Activated CD4-positive, alpha-beta T cell treated with anti-CD3 and anti-CD28 coated beads, Interleukin-2, amount 10 ng/mL, durations not matched to agents 24 days and 14 days (primary cell): ENCODE measurements at regions not wholly inside any gene's neighbourhood (a gene's known extent, or its start where the extent isn't known, plus 50 kb on each side); places are given as distances from the start of the nearest gene placed in this dataset.
"Not testable (repeated sequence)": the region's sequence is repeated elsewhere in the genome, so short reads cannot be mapped to it uniquely, and the experiment has no call there.

Experiments
- DNase-seq: peaks from one replicate; pipeline ENCODE4 v3.0.0; 2022
- H3K27ac Mint-ChIP-seq: one replicate; pipeline ENCODE4 v1.8.0; 2022; ENCODE audit warnings: mild to moderate bottlenecking, mixed read lengths
- H3K27me3 Mint-ChIP-seq: one replicate; pipeline ENCODE4 v1.8.0; 2022; ENCODE audit warnings: mixed read lengths
- H3K36me3 Mint-ChIP-seq: one replicate; pipeline ENCODE4 v1.8.0; 2022; ENCODE audit warnings: low read depth, mild to moderate bottlenecking, mixed read lengths
- H3K4me1 Mint-ChIP-seq: one replicate; pipeline ENCODE4 v1.8.0; 2021; ENCODE audit warnings: mixed read lengths
- H3K4me3 Mint-ChIP-seq: one replicate; pipeline ENCODE4 v1.8.0; 2022; ENCODE audit warnings: mild to moderate bottlenecking, moderate library complexity, mixed read lengths
- H3K9me3 Mint-ChIP-seq: one replicate; pipeline ENCODE4 v1.8.0; 2021; ENCODE audit warnings: mixed read lengths
- intact Hi-C: fragments of 100-400 bp; cut with micrococcal nuclease; formaldehyde crosslinking; loops from one replicate; pipeline ENCODE4 v1.15.1; 2023

GRCh38 chr11:25816411-25816810 is 515.5 kb upstream of the ANO3 start:
- Mint-ChIP-seq H3K4me3 (no peak overlapping the region), H3K4me1 (no peaks in the 10 kb centered on the region), H3K36me3 (no peaks in the 10 kb centered on the region), H3K27me3 (no peaks in the 10 kb centered on the region), H3K9me3 (no peaks in the 10 kb centered on the region), H3K27ac (no peak overlapping the region)
- intact Hi-C loops, result no loop called here
- DNase-seq, result no peak

- no peak for DNase-seq
- no peaks in the 10 kb centered on the region for H3K36me3 Mint-ChIP-seq
- no peaks in the 10 kb centered on the region for H3K4me1 Mint-ChIP-seq
- no peaks in the 10 kb centered on the region for H3K27me3 Mint-ChIP-seq
- H3K9me3 Mint-ChIP-seq, result no peaks in the 10 kb centered on the region
- intact Hi-C loops, result no loop called here
- no peak overlapping the region for H3K27ac Mint-ChIP-seq
- H3K4me3 Mint-ChIP-seq, result no peak overlapping the region
These were observed 507.2 kb upstream of the ANO3 start for GRCh38 chr11:25824688-25825087.

- DNase-seq, H3K27ac Mint-ChIP-seq, H3K4me3 Mint-ChIP-seq, intact Hi-C loops, H3K9me3 Mint-ChIP-seq, H3K27me3 Mint-ChIP-seq, H3K36me3 Mint-ChIP-seq, H3K4me1 Mint-ChIP-seq: not testable (repeated sequence)
These were observed 500.4 kb upstream of the ANO3 start for GRCh38 chr11:25831485-25831884.

GRCh38 chr11:25838918-25839625 is 492.9 kb upstream of the ANO3 start:
- H3K9me3 Mint-ChIP-seq, result peaks cover 4% of the 10 kb centered on the region
- H3K27me3 Mint-ChIP-seq, result no peaks in the 10 kb centered on the region
- no peak overlapping the region for H3K27ac Mint-ChIP-seq
- intact Hi-C loops, result no loop called here
- H3K36me3 Mint-ChIP-seq, result no peaks in the 10 kb centered on the region
- no peak overlapping the region for H3K4me3 Mint-ChIP-seq
- no peaks in the 10 kb centered on the region for H3K4me1 Mint-ChIP-seq
- DNase-seq, result no peak

- Mint-ChIP-seq H3K36me3 (no peaks in the 10 kb centered on the region), H3K27me3 (no peaks in the 10 kb centered on the region), H3K4me1 (no peaks in the 10 kb centered on the region), H3K27ac (no peak overlapping the region), H3K4me3 (no peak overlapping the region), H3K9me3 (peaks cover 12% of the 10 kb centered on the region)
- no peak for DNase-seq
- intact Hi-C loops, result no loop called here
These were observed 487.1 kb upstream of the ANO3 start for GRCh38 chr11:25844811-25845210.

- H3K27ac Mint-ChIP-seq, result no peak overlapping the region
- H3K4me1 Mint-ChIP-seq, result no peaks in the 10 kb centered on the region
- H3K9me3 Mint-ChIP-seq, result no peaks in the 10 kb centered on the region
- no peaks in the 10 kb centered on the region for H3K27me3 Mint-ChIP-seq
- DNase-seq, result no peak
- H3K4me3 Mint-ChIP-seq, result no peak overlapping the region
- no peaks in the 10 kb centered on the region for H3K36me3 Mint-ChIP-seq
- intact Hi-C loops, result no loop called here
These were observed 476.0 kb upstream of the ANO3 start for GRCh38 chr11:25855916-25856315.

- Mint-ChIP-seq H3K4me1 (no peaks in the 10 kb centered on the region), H3K27me3 (no peaks in the 10 kb centered on the region), H3K36me3 (no peaks in the 10 kb centered on the region), H3K27ac (no peak overlapping the region), H3K4me3 (no peak overlapping the region), H3K9me3 (no peaks in the 10 kb centered on the region)
- no peak for DNase-seq
- intact Hi-C loops, result no loop called here
These were observed 472.2 kb upstream of the ANO3 start for GRCh38 chr11:25859776-25860175.

GRCh38 chr11:25860677-25861450 is 471.1 kb upstream of the ANO3 start:
- Mint-ChIP-seq H3K27me3 (no peaks in the 10 kb centered on the region), H3K9me3 (no peaks in the 10 kb centered on the region), H3K27ac (no peak overlapping the region), H3K4me1 (no peaks in the 10 kb centered on the region), H3K4me3 (no peak overlapping the region), H3K36me3 (no peaks in the 10 kb centered on the region)
- intact Hi-C loops, result no loop called here
- DNase-seq, result no peak

GRCh38 chr11:25862159-25862558 is 469.8 kb upstream of the ANO3 start:
- Mint-ChIP-seq H3K4me3 (no peak overlapping the region), H3K27me3 (no peaks in the 10 kb centered on the region), H3K4me1 (no peaks in the 10 kb centered on the region), H3K27ac (no peak overlapping the region), H3K36me3 (no peaks in the 10 kb centered on the region), H3K9me3 (no peaks in the 10 kb centered on the region)
- DNase-seq, result no peak
- intact Hi-C loops, result no loop called here

- Mint-ChIP-seq H3K4me1 (no peaks in the 10 kb centered on the region), H3K36me3 (no peaks in the 10 kb centered on the region), H3K4me3 (no peak overlapping the region)
These were observed 467.9 kb upstream of the ANO3 start for GRCh38 chr11:25863986-25864385.

GRCh38 chr11:25876456-25876965 is 455.4 kb upstream of the ANO3 start:
- H3K36me3 Mint-ChIP-seq, result no peaks in the 10 kb centered on the region

More at GRCh38 chr11:25863986-25864385, 467.9 kb upstream of the ANO3 start:
- intact Hi-C loops, result no loop called here
- no peak for DNase-seq
- H3K27ac Mint-ChIP-seq, result no peak overlapping the region
- H3K9me3 Mint-ChIP-seq, result peaks cover under 1% of the 10 kb centered on the region
- no peaks in the 10 kb centered on the region for H3K27me3 Mint-ChIP-seq

GRCh38 chr11:25886036-25886435 is 445.9 kb upstream of the ANO3 start:
- Mint-ChIP-seq H3K36me3 (no peaks in the 10 kb centered on the region), H3K27ac (no peak overlapping the region), H3K9me3 (peaks cover 14% of the 10 kb centered on the region), H3K4me1 (no peaks in the 10 kb centered on the region), H3K4me3 (no peak overlapping the region), H3K27me3 (no peaks in the 10 kb centered on the region)
- intact Hi-C loops, result no loop called here
- no peak for DNase-seq

More at GRCh38 chr11:25876456-25876965, 455.4 kb upstream of the ANO3 start:
- Mint-ChIP-seq H3K4me3 (no peak overlapping the region), H3K27me3 (no peaks in the 10 kb centered on the region), H3K4me1 (no peaks in the 10 kb centered on the region), H3K27ac (no peak overlapping the region), H3K9me3 (peaks cover 16% of the 10 kb centered on the region)
- no peak for DNase-seq
- intact Hi-C loops, result no loop called here

- intact Hi-C loops, result no loop called here
- Mint-ChIP-seq H3K36me3 (no peaks in the 10 kb centered on the region), H3K27ac (no peak overlapping the region), H3K9me3 (peaks cover 9% of the 10 kb centered on the region), H3K4me3 (no peak overlapping the region), H3K27me3 (no peaks in the 10 kb centered on the region), H3K4me1 (no peaks in the 10 kb centered on the region)
- DNase-seq, result no peak
These were observed 441.2 kb upstream of the ANO3 start for GRCh38 chr11:25890626-25891260.

- Mint-ChIP-seq H3K4me3 (no peak overlapping the region), H3K27ac (no peak overlapping the region)
- no peak for DNase-seq
These were observed 440.0 kb upstream of the ANO3 start for GRCh38 chr11:25891960-25892359.

More at GRCh38 chr11:25891960-25892359, 440.0 kb upstream of the ANO3 start:
- Mint-ChIP-seq H3K4me1 (no peaks in the 10 kb centered on the region), H3K9me3 (peaks cover 9% of the 10 kb centered on the region), H3K36me3 (no peaks in the 10 kb centered on the region), H3K27me3 (no peaks in the 10 kb centered on the region)
- intact Hi-C loops, result no loop called here
